ENCODE measurements at regions not wholly inside any gene's neighbourhood (a gene's known extent, or its start where the extent isn't known, plus 50 kb on each side); places are given as distances from the start of the nearest gene placed in this dataset.

DNA sequence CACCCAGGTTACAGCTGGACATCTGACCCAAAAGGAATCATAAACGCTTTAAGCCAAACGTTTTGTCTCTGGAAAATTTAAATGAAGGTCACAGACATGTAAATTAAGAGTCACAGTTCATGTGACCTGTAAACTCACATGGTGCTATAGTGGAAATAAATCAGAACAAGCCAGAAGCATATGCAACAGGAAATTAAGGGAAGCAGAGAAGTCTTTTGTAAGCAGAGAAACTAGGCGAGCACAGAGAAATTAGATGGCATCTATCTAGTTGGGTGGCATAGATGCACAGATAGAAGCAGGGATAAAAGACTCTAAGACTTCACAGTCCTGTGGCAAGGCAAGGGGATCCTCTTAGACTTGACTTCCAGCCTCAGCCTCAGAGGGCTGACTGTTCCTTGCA lies 264.8 kb downstream of the GASK1B start:
- Mint-ChIP-seq H3K4me3 (no peak overlapping the region), H3K9me3 (no peaks in the 10 kb centered on the region), H3K27ac (no peak overlapping the region), H3K4me1 (no peaks in the 10 kb centered on the region), H3K27me3 (ENCODE audit: insufficient read depth, low read depth, poor library complexity) (no peaks in the 10 kb centered on the region), H3K36me3 (ENCODE audit: low read depth) (no peaks in the 10 kb centered on the region)
- Histone ChIP-seq H2AFZ (peak overlapping the region; percentile 64; the same call in 1 of the 2 replicates), H3F3A (replicated peaks; ENCODE audit: low read depth) (no peaks in the 10 kb centered on the region), H3K79me2 (replicated peaks; ENCODE audit: insufficient read depth) (no peaks in the 10 kb centered on the region), H3K4me2 (no peak overlapping the region), H3K4me3 (no peak overlapping the region), H3K36me3 (ENCODE audit: insufficient read depth) (no peaks in the 10 kb centered on the region), H4K20me1 (replicated peaks; ENCODE audit: insufficient read depth) (no peaks in the 10 kb centered on the region), H3K27ac (ENCODE audit: low read depth) (no peak overlapping the region), H3K27me3 (ENCODE audit: insufficient read depth) (no peaks in the 10 kb centered on the region), H3K9me2 (ENCODE audit: insufficient read depth) (no peaks in the 10 kb centered on the region), H3K4me1 (ENCODE audit: insufficient read depth) (no peaks in the 10 kb centered on the region)
- DNase-seq (ENCODE audit: low spot score): no peak
- TF ChIP-seq EZH2 (IDR thresholded peaks at IDR 0.05; ENCODE audit: low read depth, unreplicated experiment): no peak
- ATAC-seq: no peak

DNA sequence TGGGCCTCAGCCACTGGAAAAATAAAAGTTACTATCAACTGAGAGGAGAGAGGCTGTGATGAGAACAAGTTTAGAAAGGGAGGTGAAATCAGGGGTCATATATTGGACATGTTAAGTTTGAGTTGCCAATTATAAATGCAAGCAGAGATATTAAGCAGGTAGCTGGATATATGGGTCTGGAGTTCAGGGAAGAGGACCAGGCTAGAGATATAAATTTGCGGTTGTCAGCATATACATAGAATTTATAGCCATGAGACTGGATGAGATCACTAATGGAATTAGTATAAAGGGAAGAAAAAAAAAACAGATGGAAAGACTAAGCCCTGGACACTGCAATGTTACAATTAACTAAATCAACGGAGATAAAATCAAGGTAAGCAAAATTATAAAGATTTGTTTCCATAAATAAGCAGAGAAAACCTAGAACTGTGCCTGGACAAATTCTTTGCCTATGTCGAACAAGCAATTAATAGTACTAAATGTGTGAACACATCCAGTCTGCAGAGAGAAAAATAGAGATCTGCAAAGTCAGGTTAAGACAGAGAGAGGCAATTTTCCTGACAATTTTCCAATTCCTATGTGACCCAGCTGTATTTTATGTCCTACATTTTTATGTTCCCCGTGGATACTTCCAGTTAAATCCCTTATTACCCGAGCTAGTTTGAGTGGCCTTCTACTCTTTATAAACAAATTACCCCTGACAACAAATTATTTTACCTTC lies 265.4 kb downstream of the GASK1B start:
- TF ChIP-seq JUNB (IDR thresholded peaks at IDR 0.05; ENCODE audit: unreplicated experiment) (no peak), STAT1 (IDR thresholded peaks at IDR 0.05; ENCODE audit: unreplicated experiment) (no peak), POLR2AphosphoS5 (IDR thresholded peaks at IDR 0.05; ENCODE audit: low read depth) (no peak), NANOG (IDR thresholded peaks at IDR 0.05; ENCODE audit: borderline replicate concordance) (no peak), CREB1 (CRISPR knock-in tag; IDR thresholded peaks at IDR 0.05; ENCODE audit: low read depth) (no peak)
- TF ChIP-seq, protein P1, sequence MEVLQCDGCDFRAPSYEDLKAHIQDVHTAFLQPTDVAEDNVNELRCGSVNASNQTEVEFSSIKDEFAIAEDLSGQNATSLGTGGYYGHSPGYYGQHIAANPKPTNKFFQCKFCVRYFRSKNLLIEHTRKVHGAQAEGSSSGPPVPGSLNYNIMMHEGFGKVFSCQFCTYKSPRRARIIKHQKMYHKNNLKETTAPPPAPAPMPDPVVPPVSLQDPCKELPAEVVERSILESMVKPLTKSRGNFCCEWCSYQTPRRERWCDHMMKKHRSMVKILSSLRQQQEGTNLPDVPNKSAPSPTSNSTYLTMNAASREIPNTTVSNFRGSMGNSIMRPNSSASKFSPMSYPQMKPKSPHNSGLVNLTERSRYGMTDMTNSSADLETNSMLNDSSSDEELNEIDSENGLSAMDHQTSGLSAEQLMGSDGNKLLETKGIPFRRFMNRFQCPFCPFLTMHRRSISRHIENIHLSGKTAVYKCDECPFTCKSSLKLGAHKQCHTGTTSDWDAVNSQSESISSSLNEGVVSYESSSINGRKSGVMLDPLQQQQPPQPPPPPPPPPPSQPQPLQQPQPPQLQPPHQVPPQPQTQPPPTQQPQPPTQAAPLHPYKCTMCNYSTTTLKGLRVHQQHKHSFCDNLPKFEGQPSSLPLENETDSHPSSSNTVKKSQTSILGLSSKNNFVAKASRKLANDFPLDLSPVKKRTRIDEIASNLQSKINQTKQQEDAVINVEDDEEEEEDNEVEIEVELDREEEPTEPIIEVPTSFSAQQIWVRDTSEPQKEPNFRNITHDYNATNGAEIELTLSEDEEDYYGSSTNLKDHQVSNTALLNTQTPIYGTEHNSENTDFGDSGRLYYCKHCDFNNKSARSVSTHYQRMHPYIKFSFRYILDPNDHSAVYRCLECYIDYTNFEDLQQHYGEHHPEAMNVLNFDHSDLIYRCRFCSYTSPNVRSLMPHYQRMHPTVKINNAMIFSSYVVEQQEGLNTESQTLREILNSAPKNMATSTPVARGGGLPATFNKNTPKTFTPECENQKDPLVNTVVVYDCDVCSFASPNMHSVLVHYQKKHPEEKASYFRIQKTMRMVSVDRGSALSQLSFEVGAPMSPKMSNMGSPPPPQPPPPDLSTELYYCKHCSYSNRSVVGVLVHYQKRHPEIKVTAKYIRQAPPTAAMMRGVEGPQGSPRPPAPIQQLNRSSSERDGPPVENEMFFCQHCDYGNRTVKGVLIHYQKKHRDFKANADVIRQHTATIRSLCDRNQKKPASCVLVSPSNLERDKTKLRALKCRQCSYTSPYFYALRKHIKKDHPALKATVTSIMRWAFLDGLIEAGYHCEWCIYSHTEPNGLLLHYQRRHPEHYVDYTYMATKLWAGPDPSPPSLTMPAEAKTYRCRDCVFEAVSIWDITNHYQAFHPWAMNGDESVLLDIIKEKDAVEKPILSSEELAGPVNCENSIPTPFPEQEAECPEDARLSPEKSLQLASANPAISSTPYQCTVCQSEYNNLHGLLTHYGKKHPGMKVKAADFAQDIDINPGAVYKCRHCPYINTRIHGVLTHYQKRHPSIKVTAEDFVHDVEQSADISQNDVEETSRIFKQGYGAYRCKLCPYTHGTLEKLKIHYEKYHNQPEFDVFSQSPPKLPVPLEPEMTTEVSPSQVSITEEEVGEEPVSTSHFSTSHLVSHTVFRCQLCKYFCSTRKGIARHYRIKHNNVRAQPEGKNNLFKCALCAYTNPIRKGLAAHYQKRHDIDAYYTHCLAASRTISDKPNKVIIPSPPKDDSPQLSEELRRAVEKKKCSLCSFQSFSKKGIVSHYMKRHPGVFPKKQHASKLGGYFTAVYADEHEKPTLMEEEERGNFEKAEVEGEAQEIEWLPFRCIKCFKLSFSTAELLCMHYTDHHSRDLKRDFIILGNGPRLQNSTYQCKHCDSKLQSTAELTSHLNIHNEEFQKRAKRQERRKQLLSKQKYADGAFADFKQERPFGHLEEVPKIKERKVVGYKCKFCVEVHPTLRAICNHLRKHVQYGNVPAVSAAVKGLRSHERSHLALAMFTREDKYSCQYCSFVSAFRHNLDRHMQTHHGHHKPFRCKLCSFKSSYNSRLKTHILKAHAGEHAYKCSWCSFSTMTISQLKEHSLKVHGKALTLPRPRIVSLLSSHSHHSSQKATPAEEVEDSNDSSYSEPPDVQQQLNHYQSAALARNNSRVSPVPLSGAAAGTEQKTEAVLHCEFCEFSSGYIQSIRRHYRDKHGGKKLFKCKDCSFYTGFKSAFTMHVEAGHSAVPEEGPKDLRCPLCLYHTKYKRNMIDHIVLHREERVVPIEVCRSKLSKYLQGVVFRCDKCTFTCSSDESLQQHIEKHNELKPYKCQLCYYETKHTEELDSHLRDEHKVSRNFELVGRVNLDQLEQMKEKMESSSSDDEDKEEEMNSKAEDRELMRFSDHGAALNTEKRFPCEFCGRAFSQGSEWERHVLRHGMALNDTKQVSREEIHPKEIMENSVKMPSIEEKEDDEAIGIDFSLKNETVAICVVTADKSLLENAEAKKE (CRISPR knock-in tag; IDR thresholded peaks at IDR 0.05): no peak
- TF ChIP-seq, protein P2, sequence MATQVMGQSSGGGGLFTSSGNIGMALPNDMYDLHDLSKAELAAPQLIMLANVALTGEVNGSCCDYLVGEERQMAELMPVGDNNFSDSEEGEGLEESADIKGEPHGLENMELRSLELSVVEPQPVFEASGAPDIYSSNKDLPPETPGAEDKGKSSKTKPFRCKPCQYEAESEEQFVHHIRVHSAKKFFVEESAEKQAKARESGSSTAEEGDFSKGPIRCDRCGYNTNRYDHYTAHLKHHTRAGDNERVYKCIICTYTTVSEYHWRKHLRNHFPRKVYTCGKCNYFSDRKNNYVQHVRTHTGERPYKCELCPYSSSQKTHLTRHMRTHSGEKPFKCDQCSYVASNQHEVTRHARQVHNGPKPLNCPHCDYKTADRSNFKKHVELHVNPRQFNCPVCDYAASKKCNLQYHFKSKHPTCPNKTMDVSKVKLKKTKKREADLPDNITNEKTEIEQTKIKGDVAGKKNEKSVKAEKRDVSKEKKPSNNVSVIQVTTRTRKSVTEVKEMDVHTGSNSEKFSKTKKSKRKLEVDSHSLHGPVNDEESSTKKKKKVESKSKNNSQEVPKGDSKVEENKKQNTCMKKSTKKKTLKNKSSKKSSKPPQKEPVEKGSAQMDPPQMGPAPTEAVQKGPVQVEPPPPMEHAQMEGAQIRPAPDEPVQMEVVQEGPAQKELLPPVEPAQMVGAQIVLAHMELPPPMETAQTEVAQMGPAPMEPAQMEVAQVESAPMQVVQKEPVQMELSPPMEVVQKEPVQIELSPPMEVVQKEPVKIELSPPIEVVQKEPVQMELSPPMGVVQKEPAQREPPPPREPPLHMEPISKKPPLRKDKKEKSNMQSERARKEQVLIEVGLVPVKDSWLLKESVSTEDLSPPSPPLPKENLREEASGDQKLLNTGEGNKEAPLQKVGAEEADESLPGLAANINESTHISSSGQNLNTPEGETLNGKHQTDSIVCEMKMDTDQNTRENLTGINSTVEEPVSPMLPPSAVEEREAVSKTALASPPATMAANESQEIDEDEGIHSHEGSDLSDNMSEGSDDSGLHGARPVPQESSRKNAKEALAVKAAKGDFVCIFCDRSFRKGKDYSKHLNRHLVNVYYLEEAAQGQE (IDR thresholded peaks at IDR 0.05; ENCODE audit: unreplicated experiment): no peak
- no peaks in the 10 kb centered on the region for H3K36me3 ChIP-seq (ENCODE audit: insufficient read depth)
- no peaks in the 10 kb centered on the region for H3K27me3 ChIP-seq (ENCODE audit: insufficient read depth)
- no peaks in the 10 kb centered on the region for H3K4me1 ChIP-seq (ENCODE audit: insufficient read depth)
- H3F3A ChIP-seq (replicated peaks; ENCODE audit: low read depth): no peaks in the 10 kb centered on the region
- no peaks in the 10 kb centered on the region for H3K9me2 ChIP-seq (ENCODE audit: insufficient read depth)
- H3K36me3 Mint-ChIP-seq (ENCODE audit: low read depth): no peaks in the 10 kb centered on the region
- H3K27ac ChIP-seq (ENCODE audit: low read depth): no peak overlapping the region
- no peaks in the 10 kb centered on the region for H3K9me3 Mint-ChIP-seq
- DNase-seq (ENCODE audit: low spot score) (no peak), ATAC-seq (no peak)
- no peaks in the 10 kb centered on the region for H3K79me2 ChIP-seq (replicated peaks; ENCODE audit: insufficient read depth)
- no peak overlapping the region for H3K27ac Mint-ChIP-seq
- H2AFZ ChIP-seq: peak overlapping the region; percentile 64; the same call in 1 of the 2 replicates
- no peak overlapping the region for H3K4me3 ChIP-seq
- H3K4me2 ChIP-seq: no peak overlapping the region
- no peaks in the 10 kb centered on the region for H3K4me1 Mint-ChIP-seq
- no peaks in the 10 kb centered on the region for H3K27me3 Mint-ChIP-seq (ENCODE audit: insufficient read depth, low read depth, poor library complexity)
- no peaks in the 10 kb centered on the region for H4K20me1 ChIP-seq (replicated peaks; ENCODE audit: insufficient read depth)
- H3K4me3 Mint-ChIP-seq: no peak overlapping the region
